GM19025 (cell line): ENCODE measurements at regions not wholly inside any gene's neighbourhood (a gene's known extent, or its start where the extent isn't known, plus 50 kb on each side); places are given as distances from the start of the nearest gene placed in this dataset.
"Not testable (repeated sequence)": the region's sequence is repeated elsewhere in the genome, so short reads cannot be mapped to it uniquely, and the experiment has no call there.

Source experiments
- ATAC-seq: cut with Tn5 transposase; IDR thresholded peaks from one replicate; pipeline ENCODE4 v1.9.1; 2021; ENCODE audit warnings: mild to moderate bottlenecking, low read depth, moderate library complexity; ENCODE audit not compliant: unreplicated experiment

DNA sequence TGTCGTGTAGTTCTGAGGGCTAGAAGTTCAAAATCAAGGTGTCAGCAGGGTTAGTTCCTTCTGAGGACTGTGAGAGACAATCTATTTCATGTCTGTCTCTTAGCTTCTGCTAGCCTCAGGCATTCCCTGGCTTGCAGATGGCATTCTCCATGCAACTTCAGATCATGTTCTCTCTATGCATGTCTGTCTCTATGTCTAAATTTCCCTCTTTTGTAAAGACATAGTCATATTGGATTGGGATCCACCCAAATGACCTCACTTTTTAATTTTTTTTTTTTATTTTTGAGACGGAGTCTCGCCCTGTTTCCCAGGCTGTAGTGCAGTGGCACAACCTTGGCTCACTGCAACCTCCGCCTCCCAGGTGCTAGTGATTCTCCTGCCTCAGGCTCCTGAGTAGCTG lies 104.6 kb downstream of the RAP2B start:
- no peak for ATAC-seq

DNA sequence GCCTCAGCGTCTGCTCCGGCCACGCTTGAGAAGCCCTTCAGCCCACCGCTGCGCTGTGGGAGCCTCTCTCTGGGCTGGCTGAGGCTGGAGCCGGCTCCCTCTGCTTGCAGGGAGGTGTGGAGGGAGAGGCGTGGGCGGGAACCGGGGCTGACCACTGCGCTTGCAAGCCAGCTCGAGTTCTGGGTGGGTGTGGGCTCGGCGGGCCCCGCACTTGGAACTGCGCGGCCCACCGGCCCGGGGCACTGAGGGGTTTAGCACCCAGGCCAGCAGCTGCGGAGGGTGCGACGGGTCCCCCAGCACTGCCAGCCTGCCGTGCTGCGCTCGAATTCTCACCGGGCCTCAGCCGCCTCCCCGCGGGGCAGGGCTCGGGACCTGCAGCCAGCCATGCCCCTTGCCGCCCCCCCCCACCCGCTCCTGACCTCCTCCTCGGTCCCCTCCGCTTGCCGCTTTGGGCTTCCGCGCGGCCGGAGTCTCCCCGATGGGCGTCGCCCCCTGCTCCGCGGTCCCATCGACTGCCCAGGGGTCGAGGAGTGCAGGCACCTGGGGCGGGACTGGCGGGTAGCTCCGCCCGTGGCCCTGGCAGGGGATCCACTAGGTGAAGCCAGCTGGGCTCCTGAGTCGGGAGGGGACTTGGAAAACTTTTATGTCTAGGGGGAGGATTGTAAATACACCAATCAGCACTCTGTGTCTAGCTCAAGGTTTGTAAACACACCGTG lies 106.7 kb downstream of the RAP2B start:
- ATAC-seq = no peak

DNA sequence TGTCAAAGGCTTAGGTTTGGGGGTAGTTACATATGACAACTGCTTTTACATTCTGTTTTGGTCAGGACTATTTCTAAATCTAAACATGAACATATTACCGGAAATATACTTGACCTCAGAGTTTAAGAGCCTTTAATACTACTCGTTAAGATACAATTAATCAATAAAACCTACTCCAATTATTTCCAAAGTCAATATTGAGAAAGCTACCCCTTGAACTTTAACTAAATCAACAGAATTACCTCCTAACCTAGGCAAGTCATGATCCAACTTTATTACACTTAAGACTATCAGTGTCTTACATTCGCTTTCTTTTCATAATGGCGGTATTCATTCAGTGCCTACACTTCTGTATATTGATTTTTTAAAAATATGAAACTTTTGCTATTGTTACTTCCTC lies 107.7 kb downstream of the RAP2B start:
- no peak for ATAC-seq

DNA sequence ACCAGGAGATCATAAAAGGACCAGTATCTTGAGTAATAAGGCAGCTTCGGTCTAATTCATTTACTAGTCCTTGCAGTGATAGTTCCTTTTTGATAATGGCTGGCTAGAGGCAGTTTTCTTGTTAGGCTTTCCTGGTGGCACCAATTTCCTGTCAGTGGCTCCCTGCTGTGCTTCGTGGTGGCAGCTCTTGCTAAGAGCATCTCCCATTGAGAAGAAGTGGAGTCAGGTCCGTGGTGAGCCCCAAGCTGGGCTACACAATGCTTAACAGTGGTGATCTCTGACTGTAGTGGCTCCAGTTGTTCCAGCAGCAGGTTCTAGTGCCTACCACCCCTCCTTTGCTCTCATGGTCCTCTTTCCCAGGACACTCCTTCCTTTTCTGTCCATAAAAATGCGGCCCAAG lies 111.2 kb downstream of the RAP2B start:
- ATAC-seq = no peak

DNA sequence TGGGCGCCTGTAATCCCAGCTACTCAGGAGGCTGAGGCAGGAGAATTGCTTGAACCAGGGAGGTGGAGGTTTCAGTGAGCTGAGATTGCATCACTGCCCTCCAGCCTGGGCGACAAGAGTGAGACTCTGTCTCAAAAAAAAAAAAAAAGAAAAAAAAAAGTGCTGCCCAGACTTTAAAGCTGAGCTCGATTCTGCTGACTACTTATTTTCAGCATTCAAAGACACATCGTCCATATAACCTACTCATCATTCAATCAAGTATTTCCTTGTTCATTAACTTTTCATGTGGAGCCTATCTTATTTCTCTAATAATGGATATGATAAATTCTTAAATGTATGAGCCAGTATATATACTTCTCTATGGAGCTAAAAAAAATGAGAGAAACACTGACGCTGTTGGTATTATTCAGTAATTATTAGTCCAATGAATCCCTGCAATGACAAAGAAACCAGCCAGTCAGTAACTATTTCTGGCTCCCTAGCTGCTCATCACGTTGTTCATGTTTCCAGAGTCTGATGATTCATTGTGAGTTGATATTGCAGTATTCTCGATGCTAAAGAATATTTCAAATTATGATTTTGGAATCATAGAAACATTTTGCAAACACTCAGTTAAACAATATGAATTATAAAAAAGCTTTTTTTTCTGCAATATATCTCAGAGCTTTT lies 111.9 kb downstream of the RAP2B start:
- no peak for ATAC-seq

DNA sequence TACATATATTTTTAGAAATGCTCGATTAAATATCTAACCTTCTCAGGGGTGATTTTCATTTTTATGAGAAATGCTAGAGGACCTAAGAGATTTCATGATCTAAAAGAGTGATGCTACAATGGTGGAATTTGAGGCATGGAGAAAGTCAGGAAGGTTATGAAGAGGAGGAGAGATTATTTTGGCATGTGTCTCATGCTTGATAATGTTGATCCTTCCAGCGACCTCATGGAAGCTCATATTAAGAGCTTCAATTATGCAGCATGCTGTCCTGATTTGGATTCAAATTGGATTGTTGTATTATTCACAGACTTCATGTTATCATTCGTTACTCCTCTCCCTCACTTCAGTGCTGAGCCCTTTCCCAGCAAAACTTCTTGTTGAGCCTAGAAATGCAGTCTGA lies 112.5 kb downstream of the RAP2B start:
- ATAC-seq = no peak

DNA sequence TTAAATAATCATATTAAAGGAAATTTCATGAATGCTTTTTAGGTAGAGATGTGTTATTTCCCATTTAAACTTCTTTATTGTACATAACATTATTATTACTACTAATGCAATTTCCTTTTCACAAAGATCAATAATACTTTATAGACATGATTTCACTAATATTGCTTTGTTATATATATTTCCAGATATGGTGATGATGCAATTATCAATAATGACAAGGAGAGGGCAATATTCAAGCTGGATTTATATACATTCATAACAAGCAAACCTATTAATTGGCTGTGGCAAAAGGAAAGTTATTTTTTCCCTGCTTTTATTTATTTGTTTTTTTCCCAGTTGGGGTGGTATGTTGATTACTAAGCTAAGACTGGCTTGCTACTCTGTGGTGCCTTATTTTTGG lies 113.5 kb downstream of the RAP2B start:
- ATAC-seq = no peak

DNA sequence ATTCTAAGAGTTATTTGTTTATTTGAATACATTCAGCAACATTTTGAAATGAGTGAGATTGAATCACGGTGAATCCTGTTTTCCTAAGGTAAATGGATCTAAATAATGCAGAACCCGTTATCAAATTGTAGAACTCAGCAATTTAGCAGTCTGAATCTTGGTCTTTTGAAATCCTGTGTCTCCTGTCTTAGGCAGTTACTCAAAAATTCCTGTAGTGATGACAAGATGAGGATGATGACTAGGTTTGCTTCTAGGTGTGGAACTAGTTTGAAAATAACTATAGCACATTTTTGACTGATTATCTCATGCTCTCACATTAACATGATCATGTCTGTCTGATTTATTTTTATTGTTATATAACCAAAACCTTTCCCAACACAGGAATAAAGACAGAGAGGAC lies 115.0 kb downstream of the RAP2B start:
- no peak for ATAC-seq

DNA sequence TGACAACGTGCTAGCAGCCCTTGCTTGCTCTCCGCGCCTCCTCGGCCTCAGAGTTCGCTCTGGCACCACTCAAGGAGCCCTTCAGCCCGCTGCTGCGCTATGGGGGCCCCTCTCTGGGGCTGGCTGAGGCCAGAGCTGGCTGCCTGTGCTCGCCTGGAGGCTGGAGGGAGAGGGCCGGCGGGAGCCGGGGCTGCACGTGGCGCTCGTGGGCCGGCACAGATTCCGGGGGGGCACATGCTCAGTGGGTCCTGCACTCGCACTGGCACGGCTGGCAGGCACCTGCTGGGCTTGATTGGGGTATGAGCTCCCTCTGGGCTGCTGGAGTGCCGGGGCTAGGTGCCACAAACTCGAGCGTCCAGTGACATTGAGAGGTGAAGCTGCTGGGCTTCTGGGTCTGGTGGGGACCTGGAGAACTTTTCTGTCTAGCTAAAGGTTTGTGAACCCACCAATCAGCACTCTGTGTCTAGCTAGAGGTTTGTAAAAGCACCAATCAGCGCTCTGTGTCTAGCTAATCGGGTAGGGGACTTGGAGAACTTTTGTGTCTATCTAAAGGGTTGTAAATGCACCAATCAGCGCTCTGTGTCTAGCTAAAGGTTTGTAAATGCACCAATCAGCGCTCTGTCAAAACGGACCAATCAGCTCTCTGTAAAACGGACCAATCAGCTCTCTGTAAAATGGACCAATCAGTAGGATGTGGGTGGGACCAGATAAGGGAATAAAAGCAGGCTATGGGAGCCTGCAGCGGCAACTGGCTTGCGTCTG lies 119.4 kb downstream of the RAP2B start:
- not testable (repeated sequence) for ATAC-seq

DNA sequence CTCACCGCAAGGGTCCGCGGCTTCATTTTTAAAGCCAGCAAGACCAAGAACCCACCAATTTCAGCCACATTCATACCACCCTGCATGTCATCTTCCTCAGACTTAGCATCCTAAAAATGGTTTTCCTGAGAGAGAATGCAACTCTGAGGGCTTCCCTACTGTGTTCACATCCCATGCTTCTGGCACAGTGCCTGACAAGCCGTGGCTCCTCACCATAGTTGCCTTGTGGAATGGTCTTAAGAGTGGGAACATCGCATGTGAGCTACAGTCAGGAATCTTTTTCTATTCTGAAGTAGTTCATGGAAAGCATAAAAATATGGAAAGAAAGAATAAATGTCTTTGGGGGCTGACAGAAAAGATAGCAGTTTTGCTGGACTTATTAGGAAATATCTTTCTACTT lies 120.3 kb downstream of the RAP2B start:
- no peak for ATAC-seq

DNA sequence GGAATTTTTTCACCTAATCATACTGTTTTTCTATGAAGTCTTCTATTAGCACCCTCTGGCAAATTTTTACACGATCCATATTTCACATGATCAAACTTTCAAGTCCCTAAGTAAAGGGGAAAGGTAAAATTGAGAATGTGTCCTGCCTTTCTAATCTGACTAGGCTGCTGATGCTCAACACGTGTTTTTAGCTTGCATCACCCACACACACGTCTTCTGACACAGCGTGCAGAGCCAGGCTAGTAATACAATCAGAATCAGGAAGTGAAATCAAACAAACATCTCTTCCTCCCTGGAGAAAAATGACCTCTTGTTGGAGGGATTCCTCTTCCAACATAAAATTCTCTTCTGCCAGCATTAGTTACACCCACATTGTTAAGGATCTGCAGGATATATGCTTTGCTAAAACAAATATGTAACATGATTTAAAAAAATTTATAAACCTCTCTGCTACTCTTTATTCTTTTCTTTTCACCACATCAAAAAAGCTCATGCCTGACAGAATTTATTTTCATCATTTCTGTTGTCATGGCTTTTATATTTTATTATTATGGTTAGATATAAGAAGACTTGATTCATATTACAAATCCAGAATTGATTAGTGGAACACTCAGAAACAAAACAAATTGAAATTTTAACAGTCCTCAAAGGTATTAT lies 122.4 kb downstream of the RAP2B start:
- no peak for ATAC-seq

DNA sequence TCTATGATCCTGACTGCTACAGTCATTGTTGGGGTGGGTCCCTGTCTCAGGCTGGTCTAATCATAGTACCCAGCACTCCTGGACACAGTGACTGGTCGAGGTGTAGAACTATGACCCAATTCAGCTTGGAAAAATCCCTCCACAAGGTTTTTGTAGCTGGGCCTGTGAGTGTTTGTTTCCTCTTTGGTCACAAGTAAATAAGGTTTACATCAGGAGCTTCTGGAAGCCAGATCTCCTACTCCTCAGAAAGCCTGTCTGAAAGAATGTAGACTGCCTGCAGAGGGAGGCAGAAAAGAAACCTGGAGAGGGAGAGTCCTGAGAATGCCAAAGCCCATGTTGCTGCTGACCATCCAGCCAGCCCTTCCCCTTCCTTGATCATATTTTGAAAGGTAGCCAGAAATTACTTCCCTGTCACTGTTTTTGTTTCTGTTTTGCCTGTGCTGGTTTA lies 123.2 kb downstream of the RAP2B start:
- no peak for ATAC-seq

DNA sequence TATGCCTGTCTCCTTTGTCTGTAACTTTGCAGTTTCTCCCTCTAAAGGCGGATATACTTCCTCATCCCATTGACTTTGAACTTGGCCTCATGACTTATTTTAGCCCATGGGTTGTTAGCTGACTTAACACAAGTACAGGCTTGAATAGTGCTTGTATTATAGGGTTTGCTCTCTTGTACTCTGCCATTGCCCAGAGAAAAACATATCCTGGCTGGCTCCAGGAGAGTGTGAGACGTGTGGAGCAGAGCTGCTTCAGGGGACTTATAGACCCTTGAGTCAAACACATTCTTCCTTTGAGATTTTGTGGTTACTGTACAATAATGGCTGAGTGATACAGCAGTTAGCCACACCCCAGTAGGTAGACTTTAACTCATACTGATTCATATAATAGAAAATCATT lies 124.0 kb downstream of the RAP2B start:
- ATAC-seq = no peak

DNA sequence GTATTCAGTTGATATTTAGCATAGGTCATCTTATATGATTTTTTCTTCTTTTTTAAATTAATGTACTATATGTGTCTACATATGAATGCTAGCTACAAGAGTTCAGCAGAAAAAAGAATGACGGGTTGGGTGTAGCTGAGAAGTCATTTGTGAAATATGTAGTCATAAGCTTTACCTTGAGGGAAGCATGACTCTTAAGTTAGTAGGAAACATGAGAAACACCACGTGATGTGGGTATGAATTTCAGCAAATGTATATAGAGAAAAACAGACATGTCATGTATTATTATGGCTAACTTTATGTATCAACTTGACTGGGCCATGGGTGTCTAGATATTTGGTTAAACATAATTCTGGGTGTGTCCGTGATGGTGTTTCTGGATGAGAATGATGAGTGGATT lies 125.0 kb downstream of the RAP2B start:
- ATAC-seq = no peak

DNA sequence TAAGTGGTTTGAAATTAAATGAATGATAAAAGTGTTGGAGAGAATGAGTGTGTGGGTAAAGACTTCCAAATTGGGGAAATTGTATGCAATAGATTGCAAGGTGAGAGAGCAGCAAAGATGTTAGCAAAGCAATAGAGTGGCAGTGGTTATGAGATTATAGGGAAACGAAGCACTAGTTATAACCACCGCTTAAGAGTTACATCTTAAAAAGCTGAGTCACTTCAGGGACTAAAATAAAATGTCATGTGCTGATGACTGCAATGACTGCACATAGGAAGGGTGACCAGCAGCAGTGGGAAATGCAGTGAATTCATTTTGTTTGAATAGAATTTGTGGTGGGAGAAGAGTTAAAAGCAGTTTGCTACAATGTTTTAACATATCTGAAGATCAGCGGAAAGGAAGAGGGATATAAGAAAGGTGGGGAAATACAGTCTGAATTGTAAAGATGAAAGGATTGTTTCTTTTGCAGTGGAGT lies 127.3 kb downstream of the RAP2B start:
- ATAC-seq = no peak

DNA sequence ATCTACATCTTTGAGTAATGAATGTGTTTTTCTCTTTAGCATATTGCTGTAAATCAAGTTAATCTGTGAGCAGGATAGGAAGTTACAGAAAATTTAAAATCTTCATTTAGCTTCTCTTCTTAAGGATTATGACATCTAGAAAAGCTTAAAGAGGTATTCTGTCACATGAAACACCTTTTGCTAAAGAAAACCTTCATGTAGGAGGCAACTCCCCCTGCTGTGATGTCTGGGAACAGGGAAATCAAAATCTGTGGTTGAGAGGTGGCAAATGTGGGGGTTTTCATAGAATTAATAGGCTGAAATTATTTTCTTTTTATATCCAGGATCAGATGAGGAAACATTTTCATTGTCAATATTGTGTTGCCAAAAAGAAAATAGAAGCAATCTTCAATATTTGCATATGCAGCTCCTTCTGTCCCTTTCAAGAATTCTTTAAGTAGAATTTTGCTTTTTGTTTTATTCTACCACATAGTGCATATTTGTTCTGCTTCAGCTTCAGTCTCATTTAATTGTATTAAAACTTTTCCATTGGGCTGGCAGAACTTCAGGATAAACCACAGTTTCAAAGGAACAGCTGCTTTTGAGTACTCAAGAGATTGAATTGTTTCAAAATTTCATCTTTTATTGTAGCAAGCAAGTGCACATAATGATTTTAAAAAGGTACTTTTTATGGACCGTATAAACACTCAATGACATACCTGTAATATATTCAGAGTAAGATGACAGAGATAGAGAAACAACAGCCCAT lies 128.4 kb downstream of the RAP2B start:
- no peak for ATAC-seq

DNA sequence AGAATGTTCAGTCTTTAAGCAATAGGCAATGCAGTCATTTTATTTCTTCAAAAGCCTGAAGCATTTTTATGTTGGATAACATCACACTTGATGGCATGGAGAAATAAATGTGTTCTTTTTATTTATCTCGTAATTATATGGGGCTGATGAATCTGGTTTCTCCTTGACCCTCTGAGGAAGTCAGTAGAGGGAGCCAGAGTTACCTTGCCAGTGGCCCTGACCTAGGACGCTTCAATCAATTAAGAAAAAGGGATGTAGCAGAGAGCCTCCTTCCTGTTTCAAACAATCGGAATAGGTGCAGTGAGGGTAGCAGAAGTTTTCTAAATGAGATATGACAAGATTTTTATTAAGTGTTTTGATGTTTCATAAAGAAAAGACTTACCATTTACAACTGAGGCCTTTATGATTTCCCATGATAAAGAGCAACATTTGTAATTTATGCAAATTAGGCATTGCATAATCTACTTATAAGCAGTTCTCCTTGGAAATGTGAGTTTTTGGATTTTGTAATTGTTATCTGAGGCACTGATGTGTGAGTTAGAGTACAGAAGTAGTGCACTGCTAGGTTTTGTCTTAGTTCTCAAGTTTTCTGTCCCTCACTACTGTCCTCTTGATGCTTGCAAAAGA lies 129.1 kb downstream of the RAP2B start:
- ATAC-seq = no peak

DNA sequence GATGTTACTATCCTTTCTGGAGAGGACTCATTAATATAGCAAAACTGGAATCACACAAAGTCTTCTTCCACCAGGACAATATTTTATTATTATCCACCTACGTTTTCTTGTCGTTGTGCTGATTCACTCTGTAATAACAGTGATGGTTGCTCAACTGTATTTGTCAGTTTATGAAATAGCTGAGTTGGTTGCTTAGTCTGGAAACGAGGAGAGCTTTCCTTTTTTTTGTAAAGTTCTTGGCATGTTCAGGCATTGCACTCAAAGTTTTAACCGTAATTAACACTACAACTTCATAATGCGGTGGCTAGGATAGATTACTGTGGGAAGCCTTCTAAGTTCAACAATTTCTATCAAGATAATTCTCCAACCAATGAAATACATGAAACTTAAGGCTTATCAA lies 131.2 kb downstream of the RAP2B start:
- no peak for ATAC-seq

DNA sequence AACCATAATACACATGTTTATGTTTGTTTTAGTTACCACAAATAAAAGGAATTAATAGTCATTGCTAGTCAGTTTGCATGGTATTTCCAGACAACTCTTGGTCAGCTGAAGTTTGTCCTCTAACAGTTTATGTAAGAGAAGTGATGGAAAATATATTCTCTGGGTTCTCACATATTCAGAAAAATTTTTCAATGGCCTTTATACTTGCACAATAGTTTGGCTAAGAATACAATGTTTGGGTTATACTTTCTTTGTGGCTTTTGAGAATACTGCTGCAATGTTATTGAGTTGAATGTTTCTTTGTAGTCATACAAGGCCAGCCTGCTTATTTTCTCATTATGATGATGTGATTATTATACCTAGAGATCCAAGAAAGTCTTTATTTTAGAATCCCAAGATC lies 133.9 kb downstream of the RAP2B start:
- ATAC-seq = no peak

DNA sequence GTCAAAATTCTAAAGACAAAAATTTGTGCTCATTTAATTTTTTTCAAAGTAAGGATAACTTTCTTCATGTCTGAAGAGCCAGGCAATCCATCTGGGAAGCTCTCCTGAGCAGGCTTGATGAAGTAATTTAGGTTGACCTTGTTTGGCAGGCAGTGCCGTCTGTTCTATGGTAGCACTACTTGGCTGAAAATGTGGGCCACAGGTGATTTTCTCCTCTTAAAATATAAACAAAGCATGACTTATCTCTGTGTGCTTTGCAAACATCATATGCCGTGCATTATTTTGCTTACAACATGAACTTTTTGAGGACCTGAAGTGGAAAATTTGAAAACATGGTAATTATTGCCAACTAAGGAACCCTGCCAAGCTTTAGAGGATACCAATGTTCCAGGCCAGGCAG lies 143.2 kb downstream of the RAP2B start:
- ATAC-seq = no peak
